ENCODE measurements at regions not wholly inside any gene's neighbourhood (a gene's known extent, or its start where the extent isn't known, plus 50 kb on each side); places are given as distances from the start of the nearest gene placed in this dataset.

- TF ChIP-seq AFF4 (CRISPR knock-in tag; IDR thresholded peaks at IDR 0.05; ENCODE audit: borderline replicate concordance) (no peak), CTCF (IDR thresholded peaks at IDR 0.05) (no peak), PRDM15 (CRISPR knock-in tag; IDR thresholded peaks at IDR 0.05) (no peak), JUN (CRISPR knock-in tag; IDR thresholded peaks at IDR 0.05) (no peak), USF2 (CRISPR knock-in tag; IDR thresholded peaks at IDR 0.05) (no peak), ZNF121 (CRISPR knock-in tag; IDR thresholded peaks at IDR 0.05) (no peak), NFE2L1 (CRISPR knock-in tag; IDR thresholded peaks at IDR 0.05) (no peak), NR3C1 (CRISPR knock-in tag; conservative IDR thresholded peaks at IDR 0.05; ENCODE audit: low read depth) (no peak), CREM (CRISPR knock-in tag; IDR thresholded peaks at IDR 0.05) (no peak), ZNF317 (CRISPR knock-in tag; IDR thresholded peaks at IDR 0.05; ENCODE audit: borderline replicate concordance, low read depth) (no peak)
Observed at GRCh38 chr4:24188459-24188858, 298.6 kb upstream of the PPARGC1A start.
